PC-3 (cell line): ENCODE measurements at regions not wholly inside any gene's neighbourhood (a gene's known extent, or its start where the extent isn't known, plus 50 kb on each side); places are given as distances from the start of the nearest gene placed in this dataset.

Source experiments
- ATAC-seq: fragments of 200-7000 bp; cut with Tn5 transposase; 2 replicates; pipeline ENCODE4 v1.9.1; 2020; ENCODE audit warnings: mild to moderate bottlenecking, moderate library complexity
- BruUV-seq: library from RNA; stranded (reverse); fragments of 400-500 nt; replicated peaks from 2 replicates; lab custom pipeline; 2021; lab: Mats Ljungman, UMichigan
- CTCF ChIA-PET: fragments of 300-600 bp; sonication (Branson Sonifier 250); formaldehyde crosslinking; loops from one replicate; lab custom pipeline; 2022; ENCODE audit warnings: antibody characterized with exemption; lab: Charles Lee
- POLR2A ChIA-PET: fragments of 300-600 bp; sonication (Branson Sonifier 250); formaldehyde crosslinking; loops from one replicate; lab custom pipeline; 2022; ENCODE audit warnings: antibody characterized with exemption; ENCODE audit not compliant: unreplicated experiment; lab: Charles Lee
- DNase-seq: peaks from one replicate; pipeline ENCODE4 v3.0.0-alpha.2; 2015
- H2AFZ ChIP-seq: fragments of 300-600 bp; sonication (generic); 2 replicates; pipeline ENCODE4 v1.6.0; 2016; ENCODE audit warnings: antibody characterized with exemption, low read length
- H3F3A ChIP-seq: fragments of 300-600 bp; sonication (generic); one replicate; pipeline ENCODE4 v1.6.0; 2017; ENCODE audit warnings: antibody characterized with exemption, low read length, control low read depth, mild to moderate bottlenecking; ENCODE audit not compliant: unreplicated experiment
- H3K27ac ChIP-seq: fragments of 300-600 bp; sonication (generic); 2 replicates; pipeline ENCODE4 v1.5.1; 2016; ENCODE audit warnings: mild to moderate bottlenecking, low read length
- H3K27me3 ChIP-seq: fragments of 300-600 bp; sonication (generic); 2 replicates; pipeline ENCODE4 v1.6.1; 2016; ENCODE audit warnings: low read length, mixed read lengths
- H3K36me3 ChIP-seq: fragments of 300-600 bp; sonication (generic); 2 replicates; pipeline ENCODE4 v1.6.1; 2016; ENCODE audit warnings: low read depth, mixed run types, low read length, mixed read lengths
- H3K4me1 ChIP-seq: fragments of 300-600 bp; sonication (generic); 2 replicates; pipeline ENCODE4 v1.5.1; 2016; ENCODE audit warnings: low read length; ENCODE audit not compliant: insufficient read depth
- H3K4me2 ChIP-seq: fragments of 300-600 bp; sonication (generic); 2 replicates; pipeline ENCODE4 v1.6.0; 2016; ENCODE audit warnings: low read length
- H3K4me3 ChIP-seq: fragments of 300-600 bp; sonication (generic); 2 replicates; pipeline ENCODE4 v1.5.1; 2016; ENCODE audit warnings: mild to moderate bottlenecking, low read length, mixed read lengths
- H3K79me2 ChIP-seq: fragments of 300-600 bp; sonication (generic); 2 replicates; pipeline ENCODE4 v1.6.1; 2017; ENCODE audit warnings: low read length, mixed read lengths
- H3K9ac ChIP-seq: fragments of 300-600 bp; sonication (generic); 2 replicates; pipeline ENCODE4 v1.6.0; 2016; ENCODE audit warnings: mild to moderate bottlenecking, low read length
- H3K9me2 ChIP-seq: fragments of 300-600 bp; sonication (generic); replicated peaks from 2 replicates; pipeline ENCODE4 v1.6.1; 2016; ENCODE audit warnings: mixed run types, low read length, mixed read lengths
- H3K9me3 ChIP-seq: fragments of 300-600 bp; sonication (generic); 2 replicates; pipeline ENCODE4 v1.6.1; 2016; ENCODE audit warnings: low read length, mixed read lengths
- H4K20me1 ChIP-seq: fragments of 300-600 bp; sonication (generic); 2 replicates; pipeline ENCODE4 v1.6.1; 2016; ENCODE audit warnings: low read length, mixed read lengths
- CTCF ChIP-seq: fragments of 300-600 bp; sonication (generic); conservative IDR thresholded peaks from 2 replicates; pipeline ENCODE4 v1.5.1; 2017; ENCODE audit warnings: antibody characterized with exemption, low read depth, mild to moderate bottlenecking, low read length
- EZH2 ChIP-seq: fragments of 300-600 bp; sonication (generic); IDR thresholded peaks from one replicate; pipeline ENCODE4 v1.6.1; 2017; ENCODE audit warnings: antibody characterized with exemption, mild to moderate bottlenecking, low read length; ENCODE audit not compliant: unreplicated experiment
- EZH2phosphoT487 ChIP-seq: fragments of 300-600 bp; sonication (generic); IDR thresholded peaks from 2 replicates; pipeline ENCODE4 v1.6.1; 2018; ENCODE audit warnings: mild to moderate bottlenecking, antibody characterized with exemption, low read length, borderline replicate concordance
- intact Hi-C: fragments of 100-400 bp; cut with micrococcal nuclease; formaldehyde crosslinking; loops from 2 replicates; pipeline ENCODE4 v1.9.0; 2023

- Histone ChIP-seq H3K9me2 (no peaks in the 10 kb centered on the region), H3K27me3 (no peaks in the 10 kb centered on the region), H3K4me1 (no peaks in the 10 kb centered on the region), H3K9me3 (no peaks in the 10 kb centered on the region), H3K27ac (no peak overlapping the region), H4K20me1 (no peaks in the 10 kb centered on the region), H3F3A (no peaks in the 10 kb centered on the region), H2AFZ (no peak overlapping the region), H3K79me2 (no peaks in the 10 kb centered on the region), H3K4me2 (no peak overlapping the region), H3K9ac (no peak overlapping the region), H3K36me3 (no peaks in the 10 kb centered on the region), H3K4me3 (no peak overlapping the region)
- no peak for DNase-seq
- CTCF ChIA-PET: no interaction called here
- no peak for ATAC-seq
- TF ChIP-seq CTCF (no peak), EZH2phosphoT487 (no peak), EZH2 (no peak)
- intact Hi-C loops: no loop called here
- BruUV-seq: no TSS peak
- POLR2A ChIA-PET: no interaction called here
These were observed 1104.5 kb upstream of the PHF14 start for GRCh38 chr7:9869151-9869550.

- no peak for ATAC-seq
- TF ChIP-seq EZH2phosphoT487: no peak
- TF ChIP-seq CTCF: no peak
- no peak for TF ChIP-seq EZH2
- no peaks in the 10 kb centered on the region for H3K36me3 ChIP-seq
- H3K4me3 ChIP-seq: no peak overlapping the region
- no peak overlapping the region for H3K27ac ChIP-seq
- no peaks in the 10 kb centered on the region for H4K20me1 ChIP-seq
- H3K4me2 ChIP-seq: no peak overlapping the region
- no peaks in the 10 kb centered on the region for H3F3A ChIP-seq
- ChIA-PET POLR2A (no interaction called here), CTCF (interaction anchor here (0.6 kb wide), 1 partner anchor 101 kb away, joined by 13 read pairs; no protein-coding TSS in a partner anchor)
- BruUV-seq: no TSS peak
- no peak overlapping the region for H2AFZ ChIP-seq
- H3K9ac ChIP-seq: no peak overlapping the region
- H3K27me3 ChIP-seq: no peaks in the 10 kb centered on the region
- H3K9me3 ChIP-seq: no peaks in the 10 kb centered on the region
- no peaks in the 10 kb centered on the region for H3K79me2 ChIP-seq
- intact Hi-C loops: no loop called here
- no peak for DNase-seq
- H3K4me1 ChIP-seq: no peaks in the 10 kb centered on the region
- H3K9me2 ChIP-seq: no peaks in the 10 kb centered on the region
These were observed 1104.1 kb upstream of the PHF14 start for GRCh38 chr7:9869566-9869965.

GRCh38 chr7:9870674-9871073, 1103.0 kb upstream of the PHF14 start:
- Histone ChIP-seq H3F3A (no peaks in the 10 kb centered on the region), H2AFZ (no peak overlapping the region), H3K27ac (no peak overlapping the region), H3K9ac (no peak overlapping the region), H3K9me3 (no peaks in the 10 kb centered on the region), H3K27me3 (no peaks in the 10 kb centered on the region), H3K79me2 (no peaks in the 10 kb centered on the region), H3K4me3 (no peak overlapping the region), H3K9me2 (no peaks in the 10 kb centered on the region), H3K4me2 (no peak overlapping the region), H3K4me1 (no peaks in the 10 kb centered on the region), H4K20me1 (no peaks in the 10 kb centered on the region), H3K36me3 (no peaks in the 10 kb centered on the region)
- intact Hi-C loops: no loop called here
- no peak for TF ChIP-seq EZH2phosphoT487
- TF ChIP-seq CTCF: no peak
- TF ChIP-seq EZH2: no peak
- no peak for ATAC-seq
- BruUV-seq: no TSS peak
- DNase-seq: no peak
- CTCF ChIA-PET: no interaction called here
- POLR2A ChIA-PET: no interaction called here
